Adrenal gland (tissue), 5 donors: ENCODE measurements at regions not wholly inside any gene's neighbourhood (a gene's known extent, or its start where the extent isn't known, plus 50 kb on each side); places are given as distances from the start of the nearest gene placed in this dataset.

Experiments
- POLR2A ChIP-seq, 2 donors: fragments of 450-650 bp; IDR thresholded peaks; one replicate each; pipeline ENCODE4 v1.6.1; 2017; ENCODE audit warnings: antibody characterized with exemption in 2 of 2, mild to moderate bottlenecking in 2 of 2, moderate library complexity in 1 of 2
- TF ChIP-seq, protein P1 (sequence below), 6 experiments: fragments of 450-650 bp in 4 of 6; fragments of 200-600 bp in 2 of 6; sonication (generic) in 1 of 6; IDR thresholded peaks; 1 replicate in 5 of 6; 2 replicates in 1 of 6; pipeline versions ENCODE4 v1.5.1 to v1.8.0; 2016 to 2021; ENCODE audit warnings: antibody characterized with exemption in 6 of 6, mild to moderate bottlenecking in 2 of 6, moderate library complexity in 1 of 6
- donor health status: DM: no; HTN: no; CAD: no.

DNA sequence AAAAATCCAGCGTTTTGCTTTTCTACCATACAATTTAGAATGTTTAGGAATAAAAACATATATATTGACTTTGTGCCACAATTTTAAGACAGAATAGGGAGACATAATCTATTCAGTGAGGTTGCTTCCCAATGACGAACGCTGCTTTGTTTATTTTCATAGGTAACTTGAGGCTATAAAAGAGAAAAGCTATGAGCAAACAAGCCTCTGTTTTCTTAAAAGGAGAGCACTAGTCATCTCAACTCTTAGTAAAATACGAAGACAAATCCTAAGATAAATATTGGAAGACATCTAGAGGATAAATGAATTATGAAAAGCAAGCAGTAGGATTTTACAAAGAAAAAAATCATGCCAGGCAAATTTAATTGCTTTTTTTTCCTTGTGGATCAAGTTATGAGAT lies 363.6 kb downstream of the ANXA1 start:
- TF ChIP-seq, protein P1, sequence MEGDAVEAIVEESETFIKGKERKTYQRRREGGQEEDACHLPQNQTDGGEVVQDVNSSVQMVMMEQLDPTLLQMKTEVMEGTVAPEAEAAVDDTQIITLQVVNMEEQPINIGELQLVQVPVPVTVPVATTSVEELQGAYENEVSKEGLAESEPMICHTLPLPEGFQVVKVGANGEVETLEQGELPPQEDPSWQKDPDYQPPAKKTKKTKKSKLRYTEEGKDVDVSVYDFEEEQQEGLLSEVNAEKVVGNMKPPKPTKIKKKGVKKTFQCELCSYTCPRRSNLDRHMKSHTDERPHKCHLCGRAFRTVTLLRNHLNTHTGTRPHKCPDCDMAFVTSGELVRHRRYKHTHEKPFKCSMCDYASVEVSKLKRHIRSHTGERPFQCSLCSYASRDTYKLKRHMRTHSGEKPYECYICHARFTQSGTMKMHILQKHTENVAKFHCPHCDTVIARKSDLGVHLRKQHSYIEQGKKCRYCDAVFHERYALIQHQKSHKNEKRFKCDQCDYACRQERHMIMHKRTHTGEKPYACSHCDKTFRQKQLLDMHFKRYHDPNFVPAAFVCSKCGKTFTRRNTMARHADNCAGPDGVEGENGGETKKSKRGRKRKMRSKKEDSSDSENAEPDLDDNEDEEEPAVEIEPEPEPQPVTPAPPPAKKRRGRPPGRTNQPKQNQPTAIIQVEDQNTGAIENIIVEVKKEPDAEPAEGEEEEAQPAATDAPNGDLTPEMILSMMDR (IDR thresholded peaks at IDR 0.05) = no peak
- no peak for TF ChIP-seq POLR2A (IDR thresholded peaks at IDR 0.05)
